Activated CD8-positive, alpha-beta T cell treated with anti-CD3 and anti-CD28 coated beads for 36 hours (primary cell): ENCODE measurements at regions not wholly inside any gene's neighbourhood (a gene's known extent, or its start where the extent isn't known, plus 50 kb on each side); places are given as distances from the start of the nearest gene placed in this dataset.

Source experiments
- ATAC-seq: fragments of 200-7000 bp; cut with Tn5 transposase; one replicate; pipeline ENCODE4 v1.10.0; 2021; ENCODE audit warnings: mild to moderate bottlenecking, moderate library complexity
- CTCF ChIA-PET: fragments of 350-600 bp; sonication (Branson Sonifier 250); formaldehyde crosslinking; loops from one replicate; lab custom pipeline; 2021; ENCODE audit warnings: antibody characterized with exemption; lab: Charles Lee
- POLR2A ChIA-PET: fragments of 350-600 bp; sonication (Branson Sonifier 250); formaldehyde crosslinking; loops from one replicate; lab custom pipeline; 2021; ENCODE audit warnings: antibody characterized with exemption; lab: Charles Lee
- DNase-seq: peaks from one replicate; pipeline ENCODE4 v3.0.0-alpha.2; 2020
- H3K27ac Mint-ChIP-seq: one replicate; pipeline ENCODE4 v1.8.0; 2021; ENCODE audit warnings: mild to moderate bottlenecking, mixed read lengths
- H3K27me3 Mint-ChIP-seq: one replicate; pipeline ENCODE4 v1.8.0; 2021; ENCODE audit warnings: mixed read lengths
- H3K36me3 Mint-ChIP-seq: one replicate; pipeline ENCODE4 v1.8.0; 2021; ENCODE audit warnings: low read depth, mixed read lengths
- H3K4me1 Mint-ChIP-seq: one replicate; pipeline ENCODE4 v1.8.0; 2021; ENCODE audit warnings: low read depth, mixed read lengths
- H3K4me3 Mint-ChIP-seq: one replicate; pipeline ENCODE4 v1.8.0; 2021; ENCODE audit warnings: mild to moderate bottlenecking, moderate library complexity, mixed read lengths
- H3K9me3 Mint-ChIP-seq: one replicate; pipeline ENCODE4 v1.8.0; 2021; ENCODE audit warnings: mixed read lengths
- CTCF ChIP-seq: fragments of 200-600 bp; IDR thresholded peaks from one replicate; pipeline ENCODE4 v1.8.0; 2022; ENCODE audit warnings: antibody characterized with exemption, mild to moderate bottlenecking
- intact Hi-C: fragments of 100-400 bp; cut with micrococcal nuclease; formaldehyde crosslinking; loops from one replicate; pipeline ENCODE4 v1.10.0; 2022

GRCh38 chr3:193938613-193939012, 197.3 kb upstream of the HES1 start:
- DNase-seq (no peak), ATAC-seq (no peak)
- intact Hi-C loops: no loop called here
- Mint-ChIP-seq H3K4me1 (no peaks in the 10 kb centered on the region), H3K4me3 (no peak overlapping the region), H3K9me3 (no peaks in the 10 kb centered on the region), H3K36me3 (no peaks in the 10 kb centered on the region), H3K27me3 (peaks cover 14% of the 10 kb centered on the region), H3K27ac (no peak overlapping the region)
- ChIA-PET CTCF (interaction anchor here (1.0 to 1.3 kb wide), 2 partner anchors 17 to 31 kb away, joined by 4 read pairs; no protein-coding TSS in a partner anchor), POLR2A (no interaction called here)
- TF ChIP-seq CTCF: no peak

GRCh38 chr3:193939527-193939926, 196.4 kb upstream of the HES1 start:
- intact Hi-C loops: no loop called here
- ATAC-seq (no peak), DNase-seq (no peak)
- no peak for TF ChIP-seq CTCF
- CTCF ChIA-PET: interaction anchor here (1.0 to 2.1 kb wide), 3 partner anchors 16 to 376 kb away, joined by 4 to 7 read pairs (median 4); no protein-coding TSS in a partner anchor
- peaks cover 14% of the 10 kb centered on the region for H3K27me3 Mint-ChIP-seq
- no peak overlapping the region for H3K4me3 Mint-ChIP-seq
- no peaks in the 10 kb centered on the region for H3K4me1 Mint-ChIP-seq
- H3K36me3 Mint-ChIP-seq: no peaks in the 10 kb centered on the region
- POLR2A ChIA-PET: no interaction called here
- no peak overlapping the region for H3K27ac Mint-ChIP-seq
- H3K9me3 Mint-ChIP-seq: no peaks in the 10 kb centered on the region

- no peak for ATAC-seq
- Mint-ChIP-seq H3K4me1 (no peaks in the 10 kb centered on the region), H3K27me3 (peaks cover 10% of the 10 kb centered on the region), H3K9me3 (no peaks in the 10 kb centered on the region), H3K36me3 (no peaks in the 10 kb centered on the region), H3K4me3 (no peak overlapping the region), H3K27ac (no peak overlapping the region)
- no peak for DNase-seq
- TF ChIP-seq CTCF: no peak
- intact Hi-C loops: no loop called here
- POLR2A ChIA-PET: interaction anchor here (1.0 kb wide), 1 partner anchor 11 kb away, joined by 3 read pairs; no protein-coding TSS in a partner anchor
- CTCF ChIA-PET: interaction anchor here (1.3 to 2.1 kb wide), 2 partner anchors 375 to 393 kb away, joined by 3 to 7 read pairs; no protein-coding TSS in a partner anchor
Measured at GRCh38 chr3:193940526-193940925, 195.4 kb upstream of the HES1 start.

GRCh38 chr3:193941486-193941885, 194.5 kb upstream of the HES1 start:
- Mint-ChIP-seq H3K36me3 (no peaks in the 10 kb centered on the region), H3K4me1 (no peaks in the 10 kb centered on the region), H3K9me3 (no peaks in the 10 kb centered on the region), H3K4me3 (no peak overlapping the region), H3K27ac (no peak overlapping the region), H3K27me3 (peaks cover 13% of the 10 kb centered on the region)
- no peak for TF ChIP-seq CTCF
- ChIA-PET POLR2A (no interaction called here), CTCF (no interaction called here)
- intact Hi-C loops: no loop called here
- ATAC-seq: no peak
- DNase-seq: no peak

- ATAC-seq (no peak), DNase-seq (no peak)
- intact Hi-C loops: no loop called here
- H3K4me3 Mint-ChIP-seq: no peak overlapping the region
- no peaks in the 10 kb centered on the region for H3K36me3 Mint-ChIP-seq
- no peaks in the 10 kb centered on the region for H3K9me3 Mint-ChIP-seq
- no peaks in the 10 kb centered on the region for H3K4me1 Mint-ChIP-seq
- no peak for TF ChIP-seq CTCF
- no peak overlapping the region for H3K27ac Mint-ChIP-seq
- H3K27me3 Mint-ChIP-seq: peaks cover 11% of the 10 kb centered on the region
- CTCF ChIA-PET: no interaction called here
- POLR2A ChIA-PET: no interaction called here
Measured at GRCh38 chr3:193942516-193943055, 193.4 kb upstream of the HES1 start.
